IMR-90 (cell line): ENCODE measurements at regions not wholly inside any gene's neighbourhood (a gene's known extent, or its start where the extent isn't known, plus 50 kb on each side); places are given as distances from the start of the nearest gene placed in this dataset.

Source experiments
- ATAC-seq: fragments of 200-7000 bp; cut with Tn5 transposase; 2 replicates; pipeline ENCODE4 v1.9.1; 2020; ENCODE audit warnings: low read depth, mild to moderate bottlenecking, moderate library complexity
- BruUV-seq: library from RNA; stranded (reverse); fragments of 400-500 nt; replicated peaks from 2 replicates; lab custom pipeline; 2021; lab: Mats Ljungman, UMichigan
- CTCF ChIA-PET: fragments of 300-600 bp; formaldehyde crosslinking; extraction: SDS; loops from one replicate; lab custom pipeline; 2021; ENCODE audit warnings: antibody characterized with exemption; lab: Yijun Ruan, JAX
- POLR2A ChIA-PET: fragments of 300-600 bp; sonication (Branson Sonifier 250); formaldehyde crosslinking; loops from one replicate; lab custom pipeline; 2022; ENCODE audit warnings: antibody characterized with exemption; ENCODE audit not compliant: unreplicated experiment; lab: Charles Lee
- DNase-seq: peaks from one replicate; pipeline ENCODE4 v3.0.0; 2013
- H2AFZ ChIP-seq: replicated peaks from 2 replicates; pipeline ENCODE3; 2013; ENCODE audit warnings: low read length, mild to moderate bottlenecking; ENCODE audit not compliant: poor library complexity
- H2AK5ac ChIP-seq: 2 replicates; pipeline ENCODE4 v1.6.1; 2013; ENCODE audit warnings: low read depth, low read length, inconsistent platforms
- H2AK9ac ChIP-seq: replicated peaks from 2 replicates; pipeline ENCODE3; 2013; ENCODE audit warnings: mild to moderate bottlenecking, low read depth, low read length, moderate library complexity; ENCODE audit not compliant: poor library complexity
- H2BK120ac ChIP-seq: 2 replicates; pipeline ENCODE4 v1.6.1; 2013; ENCODE audit warnings: low read depth, low read length, inconsistent platforms
- H2BK15ac ChIP-seq: 3 replicates; pipeline ENCODE4 v1.6.1; 2013; ENCODE audit warnings: low read depth, low read length, inconsistent platforms
- H2BK20ac ChIP-seq: 2 replicates; pipeline ENCODE4 v1.6.1; 2013; ENCODE audit warnings: low read depth, mild to moderate bottlenecking, inconsistent platforms, low read length, moderate library complexity
- H2BK5ac ChIP-seq: 2 replicates; pipeline ENCODE4 v1.6.1; 2013; ENCODE audit warnings: mild to moderate bottlenecking, low read depth, low read length, inconsistent platforms; ENCODE audit not compliant: poor library complexity, severe bottlenecking
- H3K14ac ChIP-seq: replicated peaks from 2 replicates; pipeline ENCODE4 v1.6.1; 2013; ENCODE audit warnings: low read depth, low read length, inconsistent platforms
- H3K18ac ChIP-seq: 2 replicates; pipeline ENCODE4 v1.6.1; 2013; ENCODE audit warnings: low read depth, low read length, control low read depth
- H3K23ac ChIP-seq: 2 replicates; pipeline ENCODE4 v1.6.1; 2013; ENCODE audit warnings: low read depth, low read length, inconsistent platforms
- H3K27ac ChIP-seq: 2 replicates; pipeline ENCODE4 v1.5.1; 2013; ENCODE audit warnings: mild to moderate bottlenecking, control low read depth, low read length; ENCODE audit not compliant: insufficient read depth
- H3K27me3 ChIP-seq: 2 replicates; pipeline ENCODE4 v1.6.1; 2013; ENCODE audit warnings: low read length; ENCODE audit not compliant: control insufficient read depth, insufficient read depth
- H3K36me3 ChIP-seq: 2 replicates; pipeline ENCODE4 v1.6.1; 2013; ENCODE audit warnings: low read length, mixed read lengths; ENCODE audit not compliant: control insufficient read depth, insufficient read depth
- H3K4ac ChIP-seq: 2 replicates; pipeline ENCODE4 v1.6.1; 2013; ENCODE audit warnings: low read depth, low read length, inconsistent platforms
- H3K4me1 ChIP-seq: 2 replicates; pipeline ENCODE4 v1.6.1; 2013; ENCODE audit warnings: low read length, mixed read lengths; ENCODE audit not compliant: control insufficient read depth, insufficient read depth
- H3K4me2 ChIP-seq: 2 replicates; pipeline ENCODE4 v1.6.1; 2013; ENCODE audit warnings: low read depth, mild to moderate bottlenecking, control low read depth, low read length, moderate library complexity
- H3K4me3 ChIP-seq: 2 replicates; pipeline ENCODE4 v1.5.1; 2013; ENCODE audit warnings: low read depth, mild to moderate bottlenecking, control low read depth, low read length, moderate library complexity; ENCODE audit not compliant: insufficient read depth
- H3K56ac ChIP-seq: 2 replicates; pipeline ENCODE4 v1.6.1; 2013; ENCODE audit warnings: low read length, inconsistent platforms; ENCODE audit not compliant: insufficient read depth; ENCODE audit errors: extremely low read depth
- H3K79me1 ChIP-seq, 2 experiments: 2 replicates each; pipeline ENCODE4 v1.6.1; 2013; ENCODE audit warnings: low read length in 2 of 2, inconsistent platforms in 1 of 2, low read depth in 1 of 2
- H3K9ac ChIP-seq: 2 replicates; pipeline ENCODE4 v1.6.1; 2013; ENCODE audit warnings: low read depth, low read length, control low read depth
- H3K9me1 ChIP-seq: 2 replicates; pipeline ENCODE4 v1.6.1; 2013; ENCODE audit warnings: low read length, inconsistent platforms; ENCODE audit not compliant: insufficient read depth
- H3K9me3 ChIP-seq: 2 replicates; pipeline ENCODE4 v1.6.1; 2013; ENCODE audit warnings: low read length; ENCODE audit not compliant: control insufficient read depth, insufficient read depth
- H4K20me1 ChIP-seq: 2 replicates; pipeline ENCODE4 v1.6.1; 2013; ENCODE audit warnings: low read length, inconsistent platforms; ENCODE audit not compliant: insufficient read depth
- H4K5ac ChIP-seq: 2 replicates; pipeline ENCODE4 v1.6.1; 2013; ENCODE audit warnings: mild to moderate bottlenecking, low read depth, low read length, control low read depth
- H4K8ac ChIP-seq, 2 experiments: 2 replicates each; pipeline ENCODE4 v1.6.1; 2013; ENCODE audit warnings: low read depth in 2 of 2, low read length in 2 of 2, control low read depth in 1 of 2, inconsistent platforms in 1 of 2
- H4K91ac ChIP-seq: 2 replicates; pipeline ENCODE4 v1.6.1; 2013; ENCODE audit warnings: low read depth, low read length, inconsistent platforms; ENCODE audit not compliant: insufficient read depth
- CEBPB ChIP-seq: IDR thresholded peaks from 2 replicates; pipeline ENCODE4 v1.6.1; 2012; ENCODE audit warnings: low read depth, low read length, improper control_type of control experiment
- CHD1 ChIP-seq: IDR thresholded peaks from 2 replicates; pipeline ENCODE4 v1.6.1; 2012; ENCODE audit warnings: low read depth, low read length, improper control_type of control experiment
- FOS ChIP-seq: fragments of 150-350 bp; IDR thresholded peaks from 2 replicates; pipeline ENCODE4 v1.6.1; 2016; ENCODE audit warnings: low read depth, low read length
- MAFK ChIP-seq: IDR thresholded peaks from 2 replicates; pipeline ENCODE4 v1.6.1; 2012; ENCODE audit warnings: low read depth, low read length, improper control_type of control experiment
- MAZ ChIP-seq: IDR thresholded peaks from 2 replicates; pipeline ENCODE4 v1.6.1; 2012; ENCODE audit warnings: low read depth, mild to moderate bottlenecking, low read length, improper control_type of control experiment, moderate library complexity, borderline replicate concordance
- MXI1 ChIP-seq: IDR thresholded peaks from 2 replicates; pipeline ENCODE4 v1.6.1; 2012; ENCODE audit warnings: low read depth, mild to moderate bottlenecking, low read length, moderate library complexity, borderline replicate concordance
- NFE2L2 ChIP-seq: fragments of 150-350 bp; IDR thresholded peaks from 2 replicates; pipeline ENCODE4 v1.6.1; 2016; ENCODE audit warnings: low read depth, mild to moderate bottlenecking, low read length
- POLR2A ChIP-seq: IDR thresholded peaks from 2 replicates; pipeline ENCODE4 v1.6.1; 2012; ENCODE audit warnings: mild to moderate bottlenecking, low read depth, low read length
- RCOR1 ChIP-seq: IDR thresholded peaks from 2 replicates; pipeline ENCODE4 v1.6.1; 2012; ENCODE audit warnings: mild to moderate bottlenecking, low read length, improper control_type of control experiment; ENCODE audit not compliant: insufficient replicate concordance
- RFX5 ChIP-seq: IDR thresholded peaks from 2 replicates; pipeline ENCODE4 v1.8.0; 2012; ENCODE audit warnings: low read depth, mild to moderate bottlenecking, low read length, moderate library complexity
- SMC3 ChIP-seq: fragments of 150-350 bp; IDR thresholded peaks from 2 replicates; pipeline ENCODE4 v1.6.1; 2016; ENCODE audit warnings: low read depth, mild to moderate bottlenecking, antibody characterized with exemption, low read length, moderate library complexity
- WGBS, 2 experiments: methylation state at CpG; one replicate each; pipeline versions ENCODE4 v1.1.5 to v1.1.7; 2013; ENCODE audit warnings: missing lambda C conversion rate in 2 of 2; ENCODE audit not compliant: insufficient read length in 1 of 2; ENCODE audit errors: extremely low coverage in 2 of 2; 5-methylcytosine and 5-hydroxymethylcytosine counted together
- dilution Hi-C: fragments of 300-500 bp; cut with HindIII; formaldehyde crosslinking; loops from one replicate; pipeline ENCODE4 v1.14.3; 2018; ENCODE audit warnings: low sequenced_read_pairs; ENCODE audit not compliant: unreplicated experiment
- in situ Hi-C: fragments of 300-500 bp; cut with MboI; formaldehyde crosslinking; loops from 3 replicates; pipeline ENCODE4 v1.14.3; 2019; ENCODE audit warnings: low sequenced_read_pairs, inconsistent platforms, mixed read lengths
- intact Hi-C: fragments of 100-400 bp; cut with micrococcal nuclease; formaldehyde crosslinking; loops from 2 replicates; pipeline ENCODE4 v1.10.0; 2022
- TF ChIP-seq, protein P1 (sequence below): fragments of 150-350 bp; IDR thresholded peaks from 2 replicates; pipeline ENCODE4 v1.6.1; 2016; ENCODE audit warnings: low read depth, mild to moderate bottlenecking, low read length, moderate library complexity, borderline replicate concordance
- TF ChIP-seq, protein P2 (sequence below): conservative IDR thresholded peaks from 2 replicates; pipeline ENCODE4 v1.5.1; 2012; ENCODE audit warnings: mild to moderate bottlenecking, low read depth, low read length, improper control_type of control experiment

DNA sequence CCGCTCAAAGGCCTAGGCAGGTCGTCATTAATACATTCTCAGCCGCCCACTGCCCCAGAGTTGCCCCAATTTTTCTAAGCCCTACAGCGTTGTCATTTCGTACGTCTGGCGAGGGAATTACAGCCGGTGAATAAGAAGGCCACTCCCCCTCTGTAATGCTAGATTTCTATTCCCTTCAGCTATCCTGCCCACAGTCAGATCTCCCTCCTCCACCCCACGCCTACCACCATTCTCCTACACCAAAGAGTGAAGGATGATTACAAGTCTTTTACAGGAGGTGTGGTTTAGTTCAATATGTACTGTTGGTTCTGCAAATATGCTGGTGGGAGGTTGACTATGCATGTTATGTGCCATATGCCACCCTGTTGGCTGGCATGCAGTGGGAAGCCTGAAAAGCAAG is 83.7 kb upstream of the SMIM15 start:
- Histone ChIP-seq H3K14ac (no peak overlapping the region), H4K20me1 (no peaks in the 10 kb centered on the region), H2AK5ac (no peak overlapping the region), H3K4ac (no peak overlapping the region), H2BK120ac (no peak overlapping the region), H4K5ac (no peak overlapping the region), H3K9me3 (no peaks in the 10 kb centered on the region), H3K9me1 (no peaks in the 10 kb centered on the region; the same call in 1 of the 2 replicates), H3K18ac (no peak overlapping the region), H3K9ac (no peak overlapping the region), H3K27ac (no peak overlapping the region), H2AK9ac (no peak overlapping the region), H3K4me3 (no peak overlapping the region), H3K56ac (no peak overlapping the region), H3K4me2 (no peak overlapping the region), H3K27me3 (no peaks in the 10 kb centered on the region), H4K8ac (no peak overlapping the region; a peak in 1 of 4 replicates), H2BK5ac (no peak overlapping the region), H3K23ac (no peak overlapping the region), H2AFZ (peak overlapping the region; percentile 68), H2BK15ac (no peak overlapping the region), H3K36me3 (no peaks in the 10 kb centered on the region), H4K91ac (no peak overlapping the region), H2BK20ac (no peak overlapping the region), H3K4me1 (0 out of 2 replicates have a peak, but pooled peaks cover 3% of the 10 kb centered on the region), H3K79me1 (no peaks in the 10 kb centered on the region)
- TF ChIP-seq CHD1 (no peak), MXI1 (no peak), RCOR1 (no peak), MAZ (no peak), CEBPB (no peak), FOS (no peak), POLR2A (no peak), SMC3 (no peak), RFX5 (no peak), MAFK (no peak), NFE2L2 (no peak)
- TF ChIP-seq, protein P1, sequence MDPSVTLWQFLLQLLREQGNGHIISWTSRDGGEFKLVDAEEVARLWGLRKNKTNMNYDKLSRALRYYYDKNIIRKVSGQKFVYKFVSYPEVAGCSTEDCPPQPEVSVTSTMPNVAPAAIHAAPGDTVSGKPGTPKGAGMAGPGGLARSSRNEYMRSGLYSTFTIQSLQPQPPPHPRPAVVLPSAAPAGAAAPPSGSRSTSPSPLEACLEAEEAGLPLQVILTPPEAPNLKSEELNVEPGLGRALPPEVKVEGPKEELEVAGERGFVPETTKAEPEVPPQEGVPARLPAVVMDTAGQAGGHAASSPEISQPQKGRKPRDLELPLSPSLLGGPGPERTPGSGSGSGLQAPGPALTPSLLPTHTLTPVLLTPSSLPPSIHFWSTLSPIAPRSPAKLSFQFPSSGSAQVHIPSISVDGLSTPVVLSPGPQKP: no peak
- TF ChIP-seq, protein P2, sequence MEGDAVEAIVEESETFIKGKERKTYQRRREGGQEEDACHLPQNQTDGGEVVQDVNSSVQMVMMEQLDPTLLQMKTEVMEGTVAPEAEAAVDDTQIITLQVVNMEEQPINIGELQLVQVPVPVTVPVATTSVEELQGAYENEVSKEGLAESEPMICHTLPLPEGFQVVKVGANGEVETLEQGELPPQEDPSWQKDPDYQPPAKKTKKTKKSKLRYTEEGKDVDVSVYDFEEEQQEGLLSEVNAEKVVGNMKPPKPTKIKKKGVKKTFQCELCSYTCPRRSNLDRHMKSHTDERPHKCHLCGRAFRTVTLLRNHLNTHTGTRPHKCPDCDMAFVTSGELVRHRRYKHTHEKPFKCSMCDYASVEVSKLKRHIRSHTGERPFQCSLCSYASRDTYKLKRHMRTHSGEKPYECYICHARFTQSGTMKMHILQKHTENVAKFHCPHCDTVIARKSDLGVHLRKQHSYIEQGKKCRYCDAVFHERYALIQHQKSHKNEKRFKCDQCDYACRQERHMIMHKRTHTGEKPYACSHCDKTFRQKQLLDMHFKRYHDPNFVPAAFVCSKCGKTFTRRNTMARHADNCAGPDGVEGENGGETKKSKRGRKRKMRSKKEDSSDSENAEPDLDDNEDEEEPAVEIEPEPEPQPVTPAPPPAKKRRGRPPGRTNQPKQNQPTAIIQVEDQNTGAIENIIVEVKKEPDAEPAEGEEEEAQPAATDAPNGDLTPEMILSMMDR: no peak
- in situ Hi-C loops (no loop called here), dilution Hi-C loops (no loop called here), intact Hi-C loops (no loop called here)
- DNase-seq (no peak), ATAC-seq (peak; percentile 51; the same call in 1 of the 2 replicates)
- ChIA-PET CTCF (no interaction called here), POLR2A (no interaction called here)
- no TSS peak for BruUV-seq
- WGBS, 2 experiments: no CpG with 5 or more reads among the region's 9 CpGs
